HepG2 (cell line): ENCODE measurements at regions not wholly inside any gene's neighbourhood (a gene's known extent, or its start where the extent isn't known, plus 50 kb on each side); places are given as distances from the start of the nearest gene placed in this dataset.

Experiments
- ATAC-seq: fragments of 200-7000 bp; cut with Tn5 transposase; 3 replicates; pipeline ENCODE4 v1.9.1; 2020; ENCODE audit warnings: mild to moderate bottlenecking, moderate library complexity
- BruUV-seq: library from RNA; stranded (reverse); fragments of 400-500 nt; replicated peaks from 2 replicates; lab custom pipeline; 2021; lab: Mats Ljungman, UMichigan
- CTCF ChIA-PET: fragments of 300-600 bp; formaldehyde crosslinking; extraction: SDS; loops from one replicate; lab custom pipeline; 2021; ENCODE audit warnings: low total read pairs, inconsistent platforms, low intra/inter-chr PET ratio; lab: Yijun Ruan, JAX
- POLR2A ChIA-PET: fragments of 350-600 bp; sonication (Branson Sonifier 250); formaldehyde crosslinking; loops from one replicate; lab custom pipeline; 2020; ENCODE audit warnings: antibody characterized with exemption, inconsistent platforms; lab: Yijun Ruan, JAX
- DNase-seq: peaks from one replicate; pipeline ENCODE4 v3.0.0-alpha.2; 2015; ENCODE audit warnings: low spot score
- FAIRE-seq: peaks from 3 replicates; lab custom pipeline; 2011; peaks lifted over from hg19 to GRCh38; lab: Jason Lieb, UNC
- H2AFZ ChIP-seq: one replicate; pipeline ENCODE4 v1.6.1; 2011; ENCODE audit warnings: low read length, inconsistent platforms
- H3K27ac ChIP-seq: fragments of 300-600 bp; 3 replicates; pipeline ENCODE4 v1.8.0; 2011; ENCODE audit warnings: mixed run types, mild to moderate bottlenecking, mixed read lengths, low read length, inconsistent platforms; ENCODE audit not compliant: insufficient read depth; ENCODE audit errors: extremely low read length
- H3K27me3 ChIP-seq, 2 experiments: fragments of 200-600 bp in 1 of 2; 2 replicates in 1 of 2; 3 replicates in 1 of 2; pipeline versions ENCODE4 v1.6.0 to v1.8.0; 2011; ENCODE audit warnings: low read length in 2 of 2, mild to moderate bottlenecking in 2 of 2, moderate library complexity in 2 of 2, inconsistent platforms in 1 of 2; ENCODE audit not compliant: insufficient read depth in 2 of 2, control insufficient read depth in 1 of 2
- H3K36me3 ChIP-seq, 2 experiments: fragments of 200-600 bp in 1 of 2; replicated peaks in 1 of 2; 2 replicates in 1 of 2; 3 replicates in 1 of 2; pipeline versions ENCODE4 v1.5.1 to v1.8.0; 2011; ENCODE audit warnings: low read length in 2 of 2, inconsistent platforms in 1 of 2; ENCODE audit not compliant: insufficient read depth in 2 of 2, control insufficient read depth in 1 of 2
- H3K4me1 ChIP-seq: 2 replicates; pipeline ENCODE4 v1.5.1; 2012; ENCODE audit warnings: low read length, inconsistent platforms; ENCODE audit not compliant: insufficient read depth
- H3K4me2 ChIP-seq: 2 replicates; pipeline ENCODE4 v1.6.0; 2011; ENCODE audit warnings: low read depth, low read length, inconsistent platforms
- H3K4me3 ChIP-seq, 3 experiments: fragments of 200-600 bp in 1 of 3; sonication (generic), shearing (Covaris generic) in 1 of 3; replicated peaks in 1 of 3; 2 replicates each; pipeline ENCODE4 v1.5.1; 2011 to 2016; ENCODE audit warnings: low read length in 3 of 3, inconsistent platforms in 2 of 3, low read depth in 2 of 3, mild to moderate bottlenecking in 2 of 3, control low read depth in 1 of 3, mixed read lengths in 1 of 3; ENCODE audit not compliant: insufficient read depth in 1 of 3
- H3K79me2 ChIP-seq: one replicate; pipeline ENCODE4 v1.6.1; 2011; ENCODE audit warnings: low read length, inconsistent platforms; ENCODE audit not compliant: insufficient read depth
- H3K9ac ChIP-seq: 2 replicates; pipeline ENCODE4 v1.6.0; 2011; ENCODE audit warnings: mild to moderate bottlenecking, low read depth, low read length, inconsistent platforms; ENCODE audit not compliant: insufficient read depth
- H3K9me3 ChIP-seq: 2 replicates; pipeline ENCODE4 v1.5.1; 2012; ENCODE audit warnings: mild to moderate bottlenecking, low read length
- H4K20me1 ChIP-seq: 2 replicates; pipeline ENCODE4 v1.6.0; 2011; ENCODE audit warnings: inconsistent platforms, mild to moderate bottlenecking, low read length, moderate library complexity; ENCODE audit not compliant: insufficient read depth
- HDAC2 ChIP-seq: sonication (generic); formaldehyde crosslinking; IDR thresholded peaks from 2 replicates; pipeline ENCODE4 v1.4.0; 2020; ENCODE audit warnings: missing genetic modification reagents
- HNRNPL ChIP-seq: fragments of 200-400 bp; formaldehyde crosslinking; IDR thresholded peaks from 2 replicates; pipeline ENCODE4 v1.6.1; 2017; ENCODE audit warnings: mild to moderate bottlenecking, low read depth, low read length
- NR2C2 ChIP-seq: sonication (generic); formaldehyde crosslinking; IDR thresholded peaks from 2 replicates; pipeline ENCODE4 v1.4.0; 2020; ENCODE audit warnings: missing genetic modification reagents, mild to moderate bottlenecking, moderate library complexity, borderline replicate concordance
- PTBP1 ChIP-seq: fragments of 200-400 bp; formaldehyde crosslinking; IDR thresholded peaks from 2 replicates; pipeline ENCODE4 v1.6.1; 2018; ENCODE audit warnings: low read length, low read depth; ENCODE audit not compliant: poor library complexity, severe bottlenecking
- TARDBP ChIP-seq: sonication (generic); formaldehyde crosslinking; IDR thresholded peaks from 2 replicates; pipeline ENCODE4 v1.8.0; 2022; ENCODE audit warnings: mild to moderate bottlenecking, missing genetic modification reagents
- ZBTB7B ChIP-seq: sonication (generic); formaldehyde crosslinking; IDR thresholded peaks from 2 replicates; pipeline ENCODE4 v1.4.0; 2020; ENCODE audit warnings: missing genetic modification reagents
- ZNF205 ChIP-seq: IDR thresholded peaks from 2 replicates; pipeline ENCODE4 v1.6.1; 2018; ENCODE audit warnings: missing biosample characterization, missing genetic modification reagents
- WGBS: methylation state at CpG from one replicate; pipeline ENCODE4 v1.1.6; 2017; ENCODE audit warnings: low lambda C conversion rate; 5-methylcytosine and 5-hydroxymethylcytosine counted together
- in situ Hi-C: cut with HindIII; loops from 2 replicates; pipeline ENCODE4 v1.10.0; 2017; ENCODE audit warnings: low pct_unique_long_range_greater_than_20kb; ENCODE audit not compliant: extremely low pct_ligation_motif_present
- intact Hi-C: fragments of 100-400 bp; cut with micrococcal nuclease; formaldehyde crosslinking; loops from one replicate; pipeline ENCODE4 v1.10.0; 2022; ENCODE audit not compliant: unreplicated experiment
- TF ChIP-seq, protein P1 (sequence below): sonication (generic); formaldehyde crosslinking; IDR thresholded peaks from one replicate; pipeline ENCODE4 v1.5.1; 2020; ENCODE audit warnings: mild to moderate bottlenecking, missing genetic modification reagents; ENCODE audit errors: not compliant biosample characterization
- TF ChIP-seq, protein P2 (sequence below): IDR thresholded peaks from 2 replicates; pipeline ENCODE4 v1.6.1; 2012; ENCODE audit warnings: inconsistent platforms
- TF ChIP-seq, protein P3 (sequence below): sonication (generic); formaldehyde crosslinking; IDR thresholded peaks from 2 replicates; pipeline ENCODE4 v1.5.1; 2020; ENCODE audit warnings: mild to moderate bottlenecking, missing genetic modification reagents, borderline replicate concordance

DNA sequence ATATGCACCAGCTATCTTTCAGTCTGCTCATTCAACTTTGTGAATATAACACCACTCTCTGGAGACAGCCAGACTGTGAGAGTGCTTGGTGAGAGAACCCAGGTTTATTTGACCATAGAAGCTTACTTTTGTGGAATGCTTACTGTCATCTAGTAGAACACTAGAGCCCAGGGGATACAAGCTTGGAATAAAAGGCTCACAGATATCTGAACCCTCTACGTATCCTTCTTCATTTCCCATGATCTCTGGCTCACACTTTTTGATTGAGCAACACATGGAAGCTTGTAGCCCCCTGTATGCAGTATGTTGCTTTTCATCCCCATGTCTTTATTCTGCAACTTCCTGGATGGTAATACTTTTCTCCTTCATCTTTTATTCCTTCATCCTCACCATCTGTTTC is 835.3 kb upstream of the CITED2 start:
- FAIRE-seq (no peak), DNase-seq (no peak), ATAC-seq (no peak)
- H2AFZ ChIP-seq, result no peak overlapping the region
- H3K4me1 ChIP-seq, result no peaks in the 10 kb centered on the region
- no peak overlapping the region for H3K4me3 ChIP-seq
- ChIA-PET CTCF (no interaction called here), POLR2A (no interaction called here)
- no TSS peak for BruUV-seq
- intact Hi-C loops (no loop called here), in situ Hi-C loops (no loop called here)
- no peak overlapping the region for H3K27ac ChIP-seq
- H3K4me2 ChIP-seq, result no peak overlapping the region
- H3K9me3 ChIP-seq, result peaks cover 38% of the 10 kb centered on the region
- no peaks in the 10 kb centered on the region for H3K27me3 ChIP-seq
- no peak for TF ChIP-seq ZBTB7B (CRISPR knock-in tag)
- no peak for TF ChIP-seq NR2C2 (CRISPR knock-in tag)
- TF ChIP-seq HNRNPL, result no peak
- TF ChIP-seq PTBP1, result no peak
- H3K36me3 ChIP-seq, result no peaks in the 10 kb centered on the region
- 0% methylated on average over 1 of the region's 1 CpG for WGBS
- no peak overlapping the region for H3K9ac ChIP-seq
- no peaks in the 10 kb centered on the region for H3K79me2 ChIP-seq
- H4K20me1 ChIP-seq, result no peaks in the 10 kb centered on the region

DNA sequence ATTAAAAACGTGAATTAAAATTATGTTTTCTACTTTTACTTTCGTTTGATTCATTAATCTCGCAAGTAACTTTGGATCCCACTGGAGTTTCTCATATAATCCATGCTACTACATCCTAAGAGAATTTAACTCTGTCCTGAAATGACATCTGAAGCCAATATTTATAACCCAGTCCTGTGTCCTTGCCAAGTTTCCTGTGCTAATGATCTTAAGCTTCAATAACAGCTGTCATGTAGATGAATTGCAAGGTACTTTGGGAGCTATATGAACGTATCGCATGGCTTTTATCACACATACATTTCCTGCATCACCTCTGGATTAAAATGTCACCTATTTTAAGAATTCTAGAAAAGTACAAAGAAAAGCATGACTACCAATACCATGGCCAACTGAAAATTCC is 833.8 kb upstream of the CITED2 start:
- POLR2A ChIA-PET, result no interaction called here
- H3K79me2 ChIP-seq, result no peaks in the 10 kb centered on the region
- H3K4me1 ChIP-seq, result no peaks in the 10 kb centered on the region
- H4K20me1 ChIP-seq, result no peaks in the 10 kb centered on the region
- ATAC-seq (no peak), FAIRE-seq (no peak), DNase-seq (no peak)
- H2AFZ ChIP-seq, result no peak overlapping the region
- peaks cover 24% of the 10 kb centered on the region for H3K9me3 ChIP-seq
- in situ Hi-C loops, result no loop called here
- no peak overlapping the region for H3K27ac ChIP-seq
- CTCF ChIA-PET, result no interaction called here
- intact Hi-C loops, result no loop called here
- H3K27me3 ChIP-seq, result no peaks in the 10 kb centered on the region
- no peak overlapping the region for H3K9ac ChIP-seq
- no TSS peak for BruUV-seq
- no peak overlapping the region for H3K4me3 ChIP-seq
- H3K36me3 ChIP-seq, result no peaks in the 10 kb centered on the region
- H3K4me2 ChIP-seq, result no peak overlapping the region
- 24% methylated on average over 5 of the region's 5 CpGs for WGBS
- TF ChIP-seq, protein P1, sequence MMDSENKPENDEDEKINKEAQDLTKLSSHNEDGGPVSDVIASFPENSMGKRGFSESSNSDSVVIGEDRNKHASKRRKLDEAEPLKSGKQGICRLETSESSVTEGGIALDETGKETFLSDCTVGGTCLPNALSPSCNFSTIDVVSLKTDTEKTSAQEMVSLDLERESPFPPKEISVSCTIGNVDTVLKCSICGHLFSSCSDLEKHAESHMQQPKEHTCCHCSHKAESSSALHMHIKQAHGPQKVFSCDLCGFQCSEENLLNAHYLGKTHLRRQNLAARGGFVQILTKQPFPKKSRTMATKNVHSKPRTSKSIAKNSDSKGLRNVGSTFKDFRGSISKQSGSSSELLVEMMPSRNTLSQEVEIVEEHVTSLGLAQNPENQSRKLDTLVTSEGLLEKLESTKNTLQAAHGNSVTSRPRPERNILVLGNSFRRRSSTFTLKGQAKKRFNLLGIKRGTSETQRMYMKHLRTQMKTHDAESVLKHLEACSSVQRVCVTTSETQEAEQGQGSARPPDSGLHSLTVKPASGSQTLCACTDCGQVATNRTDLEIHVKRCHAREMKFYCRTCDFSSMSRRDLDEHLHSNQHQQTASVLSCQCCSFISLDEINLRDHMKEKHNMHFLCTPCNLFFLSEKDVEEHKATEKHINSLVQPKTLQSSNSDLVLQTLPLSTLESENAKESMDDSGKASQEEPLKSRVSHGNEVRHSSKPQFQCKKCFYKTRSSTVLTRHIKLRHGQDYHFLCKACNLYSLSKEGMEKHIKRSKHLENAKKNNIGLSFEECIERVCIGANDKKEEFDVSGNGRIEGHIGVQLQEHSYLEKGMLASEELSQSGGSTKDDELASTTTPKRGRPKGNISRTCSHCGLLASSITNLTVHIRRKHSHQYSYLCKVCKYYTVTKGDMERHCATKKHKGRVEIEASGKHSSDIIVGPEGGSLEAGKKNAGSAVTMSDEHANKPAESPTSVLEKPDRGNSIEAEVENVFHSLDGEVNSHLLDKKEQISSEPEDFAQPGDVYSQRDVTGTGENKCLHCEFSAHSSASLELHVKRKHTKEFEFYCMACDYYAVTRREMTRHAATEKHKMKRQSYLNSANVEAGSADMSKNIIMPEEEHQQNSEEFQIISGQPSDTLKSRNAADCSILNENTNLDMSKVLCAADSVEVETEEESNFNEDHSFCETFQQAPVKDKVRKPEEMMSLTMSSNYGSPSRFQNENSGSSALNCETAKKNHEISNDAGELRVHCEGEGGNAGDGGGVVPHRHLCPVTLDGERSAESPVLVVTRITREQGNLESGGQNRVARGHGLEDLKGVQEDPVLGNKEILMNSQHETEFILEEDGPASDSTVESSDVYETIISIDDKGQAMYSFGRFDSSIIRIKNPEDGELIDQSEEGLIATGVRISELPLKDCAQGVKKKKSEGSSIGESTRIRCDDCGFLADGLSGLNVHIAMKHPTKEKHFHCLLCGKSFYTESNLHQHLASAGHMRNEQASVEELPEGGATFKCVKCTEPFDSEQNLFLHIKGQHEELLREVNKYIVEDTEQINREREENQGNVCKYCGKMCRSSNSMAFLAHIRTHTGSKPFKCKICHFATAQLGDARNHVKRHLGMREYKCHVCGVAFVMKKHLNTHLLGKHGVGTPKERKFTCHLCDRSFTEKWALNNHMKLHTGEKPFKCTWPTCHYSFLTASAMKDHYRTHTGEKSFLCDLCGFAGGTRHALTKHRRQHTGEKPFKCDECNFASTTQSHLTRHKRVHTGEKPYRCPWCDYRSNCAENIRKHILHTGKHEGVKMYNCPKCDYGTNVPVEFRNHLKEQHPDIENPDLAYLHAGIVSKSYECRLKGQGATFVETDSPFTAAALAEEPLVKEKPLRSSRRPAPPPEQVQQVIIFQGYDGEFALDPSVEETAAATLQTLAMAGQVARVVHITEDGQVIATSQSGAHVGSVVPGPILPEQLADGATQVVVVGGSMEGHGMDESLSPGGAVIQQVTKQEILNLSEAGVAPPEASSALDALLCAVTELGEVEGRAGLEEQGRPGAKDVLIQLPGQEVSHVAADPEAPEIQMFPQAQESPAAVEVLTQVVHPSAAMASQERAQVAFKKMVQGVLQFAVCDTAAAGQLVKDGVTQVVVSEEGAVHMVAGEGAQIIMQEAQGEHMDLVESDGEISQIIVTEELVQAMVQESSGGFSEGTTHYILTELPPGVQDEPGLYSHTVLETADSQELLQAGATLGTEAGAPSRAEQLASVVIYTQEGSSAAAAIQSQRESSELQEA (CRISPR knock-in tag), result no peak
- TF ChIP-seq TARDBP (CRISPR knock-in tag), result no peak
- no peak for TF ChIP-seq ZNF205 (CRISPR knock-in tag)
- TF ChIP-seq, protein P2, sequence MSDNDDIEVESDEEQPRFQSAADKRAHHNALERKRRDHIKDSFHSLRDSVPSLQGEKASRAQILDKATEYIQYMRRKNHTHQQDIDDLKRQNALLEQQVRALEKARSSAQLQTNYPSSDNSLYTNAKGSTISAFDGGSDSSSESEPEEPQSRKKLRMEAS, result no peak
- no peak for TF ChIP-seq HDAC2
- TF ChIP-seq, protein P3, sequence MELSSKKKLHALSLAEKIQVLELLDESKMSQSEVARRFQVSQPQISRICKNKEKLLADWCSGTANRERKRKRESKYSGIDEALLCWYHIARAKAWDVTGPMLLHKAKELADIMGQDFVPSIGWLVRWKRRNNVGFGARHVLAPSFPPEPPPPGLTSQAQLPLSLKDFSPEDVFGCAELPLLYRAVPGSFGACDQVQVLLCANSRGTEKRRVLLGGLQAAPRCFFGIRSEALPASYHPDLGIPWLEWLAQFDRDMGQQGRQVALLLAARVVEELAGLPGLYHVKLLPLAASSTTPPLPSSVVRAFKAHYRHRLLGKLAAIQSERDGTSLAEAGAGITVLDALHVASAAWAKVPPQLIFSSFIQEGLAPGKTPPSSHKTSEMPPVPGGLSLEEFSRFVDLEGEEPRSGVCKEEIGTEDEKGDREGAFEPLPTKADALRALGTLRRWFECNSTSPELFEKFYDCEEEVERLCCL (CRISPR knock-in tag), result no peak
